Fibroblast of lung (primary cell): ENCODE measurements at regions not wholly inside any gene's neighbourhood (a gene's known extent, or its start where the extent isn't known, plus 50 kb on each side); places are given as distances from the start of the nearest gene placed in this dataset.

Experiments
- DNase-seq, 2 donors: peaks; one replicate each; pipeline versions ENCODE4 v3.0.0 to v3.0.0-alpha.2; 2010; ENCODE audit warnings: low read depth in 2 of 2
- H2AFZ ChIP-seq: 2 replicates; pipeline ENCODE4 v1.5.1; 2012; ENCODE audit warnings: low read length, control low read depth, inconsistent platforms
- H3K27ac ChIP-seq: 2 replicates; pipeline ENCODE4 v1.5.1; 2011; ENCODE audit warnings: low read length, control low read depth; ENCODE audit not compliant: insufficient read depth
- H3K27me3 ChIP-seq: 2 replicates; pipeline ENCODE4 v1.5.1; 2011; ENCODE audit warnings: mild to moderate bottlenecking, low read length; ENCODE audit not compliant: control insufficient read depth, insufficient read depth
- H3K36me3 ChIP-seq: 2 replicates; pipeline ENCODE4 v1.5.1; 2011; ENCODE audit warnings: low read length; ENCODE audit not compliant: control insufficient read depth, insufficient read depth
- H3K4me1 ChIP-seq: 2 replicates; pipeline ENCODE4 v1.5.1; 2011; ENCODE audit warnings: low read length; ENCODE audit not compliant: control insufficient read depth, insufficient read depth; ENCODE audit errors: extremely low read depth
- H3K4me2 ChIP-seq: 2 replicates; pipeline ENCODE4 v1.5.1; 2011; ENCODE audit warnings: low read length, control low read depth; ENCODE audit not compliant: insufficient read depth; ENCODE audit errors: extremely low read depth
- H3K4me3 ChIP-seq, 4 experiments: fragments of 200-600 bp in 1 of 4; sonication (generic) in 1 of 4; replicated peaks in 1 of 4; 2 replicates each; pipeline ENCODE4 v1.5.1; 2011 to 2016; ENCODE audit warnings: low read length in 4 of 4, low read depth in 3 of 4, mild to moderate bottlenecking in 3 of 4, control low read depth in 2 of 4, inconsistent platforms in 1 of 4, mixed read lengths in 1 of 4; ENCODE audit not compliant: insufficient read depth in 1 of 4; ENCODE audit errors: control extremely low read depth in 1 of 4
- H3K79me2 ChIP-seq: 2 replicates; pipeline ENCODE4 v1.5.1; 2012; ENCODE audit warnings: mild to moderate bottlenecking, low read length, inconsistent platforms; ENCODE audit not compliant: control insufficient read depth, insufficient read depth
- H3K9ac ChIP-seq: 2 replicates; pipeline ENCODE4 v1.5.1; 2011; ENCODE audit warnings: mild to moderate bottlenecking, low read length, control low read depth; ENCODE audit not compliant: insufficient read depth
- H3K9me3 ChIP-seq: 2 replicates; pipeline ENCODE4 v1.5.1; 2012; ENCODE audit warnings: low read depth, low read length; ENCODE audit not compliant: control insufficient read depth, insufficient read depth
- H4K20me1 ChIP-seq: 2 replicates; pipeline ENCODE4 v1.5.1; 2011; ENCODE audit warnings: low read length; ENCODE audit not compliant: control insufficient read depth, insufficient read depth; ENCODE audit errors: extremely low read depth
- CTCF ChIP-seq, 2 donors: IDR thresholded peaks in 1 of 2; conservative IDR thresholded peaks in 1 of 2; 1 replicate in 1 of 2; 2 replicates in 1 of 2; pipeline ENCODE4 v1.5.1; 2011 to 2012; ENCODE audit warnings: low read length in 2 of 2, control low read depth in 1 of 2, inconsistent platforms in 1 of 2, low read depth in 1 of 2, mild to moderate bottlenecking in 1 of 2
- EZH2 ChIP-seq: IDR thresholded peaks from 2 replicates; pipeline ENCODE4 v1.5.1; 2012; ENCODE audit warnings: low read length, control low read depth, mild to moderate bottlenecking; ENCODE audit errors: missing control alignments

- Histone ChIP-seq H2AFZ (no peak overlapping the region), H3K4me1 (no peaks in the 10 kb centered on the region), H3K9me3 (no peaks in the 10 kb centered on the region), H3K79me2 (no peaks in the 10 kb centered on the region), H3K27me3 (no peaks in the 10 kb centered on the region), H4K20me1 (no peaks in the 10 kb centered on the region), H3K27ac (no peak overlapping the region), H3K9ac (no peak overlapping the region), H3K36me3 (no peaks in the 10 kb centered on the region), H3K4me3 (no peak overlapping the region), H3K4me2 (no peak overlapping the region)
- no peak for DNase-seq
- TF ChIP-seq CTCF (conservative IDR thresholded peaks at IDR 0.05 in 1 of 2, IDR thresholded peaks at IDR 0.05 in 1 of 2; ENCODE audit: low read depth in 1 of 2, low read length in 2 of 2) (no peak), EZH2 (no peak)
Measured at GRCh38 chr10:4217187-4217586, 432.2 kb upstream of the KLF6 start.

DNA sequence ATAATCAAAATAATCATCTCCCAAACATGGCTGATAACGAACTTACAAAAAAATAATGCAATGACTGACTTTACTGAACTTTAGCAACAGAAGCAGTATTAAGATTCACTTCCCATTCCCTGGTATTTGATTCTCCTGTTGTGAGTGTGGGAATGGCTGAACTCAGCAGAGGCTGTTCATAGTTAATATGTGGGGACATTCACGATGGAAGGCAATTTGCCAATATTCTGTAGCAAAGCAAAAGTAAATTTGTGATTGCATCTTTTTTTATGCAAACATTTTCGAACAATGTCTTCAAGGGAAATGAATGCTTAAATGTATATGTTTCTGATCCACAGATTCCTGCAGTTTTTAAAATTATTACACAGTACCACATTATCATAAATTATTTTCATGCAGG is 431.7 kb upstream of the KLF6 start:
- no peak overlapping the region for H2AFZ ChIP-seq
- H4K20me1 ChIP-seq: no peaks in the 10 kb centered on the region
- no peak for DNase-seq
- H3K9ac ChIP-seq: no peak overlapping the region
- H3K79me2 ChIP-seq: no peaks in the 10 kb centered on the region
- H3K9me3 ChIP-seq: no peaks in the 10 kb centered on the region
- H3K4me1 ChIP-seq: no peaks in the 10 kb centered on the region
- TF ChIP-seq EZH2: no peak
- no peak for TF ChIP-seq CTCF (conservative IDR thresholded peaks at IDR 0.05 in 1 of 2, IDR thresholded peaks at IDR 0.05 in 1 of 2; ENCODE audit: low read depth in 1 of 2, low read length in 2 of 2)
- no peak overlapping the region for H3K27ac ChIP-seq
- H3K4me2 ChIP-seq: no peak overlapping the region
- H3K4me3 ChIP-seq: no peak overlapping the region
- no peaks in the 10 kb centered on the region for H3K27me3 ChIP-seq
- no peaks in the 10 kb centered on the region for H3K36me3 ChIP-seq

GRCh38 chr10:4215963-4216575 is 431.1 kb upstream of the KLF6 start:
- Histone ChIP-seq H2AFZ (no peak overlapping the region), H3K9me3 (no peaks in the 10 kb centered on the region), H3K4me2 (no peak overlapping the region), H4K20me1 (no peaks in the 10 kb centered on the region), H3K4me1 (no peaks in the 10 kb centered on the region), H3K27me3 (no peaks in the 10 kb centered on the region), H3K79me2 (no peaks in the 10 kb centered on the region), H3K9ac (no peak overlapping the region), H3K4me3 (no peak overlapping the region), H3K27ac (no peak overlapping the region), H3K36me3 (no peaks in the 10 kb centered on the region)
- no peak for DNase-seq
- TF ChIP-seq EZH2: no peak
- TF ChIP-seq CTCF (conservative IDR thresholded peaks at IDR 0.05 in 1 of 2, IDR thresholded peaks at IDR 0.05 in 1 of 2; ENCODE audit: low read depth in 1 of 2, low read length in 2 of 2): no peak
